Activated CD8-positive, alpha-beta T cell treated with anti-CD3 and anti-CD28 coated beads for 36 hours (primary cell): ENCODE measurements at regions not wholly inside any gene's neighbourhood (a gene's known extent, or its start where the extent isn't known, plus 50 kb on each side); places are given as distances from the start of the nearest gene placed in this dataset.

ENCODE experiments used
- ATAC-seq: fragments of 200-7000 bp; cut with Tn5 transposase; one replicate; pipeline ENCODE4 v1.10.0; 2021; ENCODE audit warnings: mild to moderate bottlenecking, moderate library complexity
- CTCF ChIA-PET: fragments of 350-600 bp; sonication (Branson Sonifier 250); formaldehyde crosslinking; loops from one replicate; lab custom pipeline; 2021; ENCODE audit warnings: antibody characterized with exemption; lab: Charles Lee
- POLR2A ChIA-PET: fragments of 350-600 bp; sonication (Branson Sonifier 250); formaldehyde crosslinking; loops from one replicate; lab custom pipeline; 2021; ENCODE audit warnings: antibody characterized with exemption; lab: Charles Lee
- DNase-seq: peaks from one replicate; pipeline ENCODE4 v3.0.0-alpha.2; 2020
- H3K27ac Mint-ChIP-seq: one replicate; pipeline ENCODE4 v1.8.0; 2021; ENCODE audit warnings: mild to moderate bottlenecking, mixed read lengths
- H3K27me3 Mint-ChIP-seq: one replicate; pipeline ENCODE4 v1.8.0; 2021; ENCODE audit warnings: mixed read lengths
- H3K36me3 Mint-ChIP-seq: one replicate; pipeline ENCODE4 v1.8.0; 2021; ENCODE audit warnings: low read depth, mixed read lengths
- H3K4me1 Mint-ChIP-seq: one replicate; pipeline ENCODE4 v1.8.0; 2021; ENCODE audit warnings: low read depth, mixed read lengths
- H3K4me3 Mint-ChIP-seq: one replicate; pipeline ENCODE4 v1.8.0; 2021; ENCODE audit warnings: mild to moderate bottlenecking, moderate library complexity, mixed read lengths
- H3K9me3 Mint-ChIP-seq: one replicate; pipeline ENCODE4 v1.8.0; 2021; ENCODE audit warnings: mixed read lengths
- CTCF ChIP-seq: fragments of 200-600 bp; IDR thresholded peaks from one replicate; pipeline ENCODE4 v1.8.0; 2022; ENCODE audit warnings: antibody characterized with exemption, mild to moderate bottlenecking
- intact Hi-C: fragments of 100-400 bp; cut with micrococcal nuclease; formaldehyde crosslinking; loops from one replicate; pipeline ENCODE4 v1.10.0; 2022

DNA sequence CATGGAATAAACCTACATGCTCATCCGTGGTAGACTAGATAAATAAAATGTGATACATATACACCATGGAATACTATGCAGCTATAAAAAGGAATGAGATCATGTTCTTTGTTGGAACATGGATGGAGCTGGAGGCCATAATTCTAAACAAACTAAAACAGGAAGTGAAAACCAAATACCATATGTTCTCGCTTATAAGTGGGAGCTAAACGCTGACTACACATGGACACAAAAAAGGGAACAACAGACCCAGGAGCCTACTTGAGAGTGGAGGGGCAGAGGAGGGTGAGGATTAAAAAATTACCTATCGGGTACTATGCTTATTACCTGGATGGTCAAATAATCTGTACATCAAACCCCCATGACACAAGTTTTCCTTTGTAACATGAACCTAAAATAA lies 68.7 kb upstream of the SEC61G start:
- H3K27me3 Mint-ChIP-seq: peaks cover 21% of the 10 kb centered on the region
- no peak for DNase-seq
- peaks cover 5% of the 10 kb centered on the region for H3K9me3 Mint-ChIP-seq
- no peaks in the 10 kb centered on the region for H3K4me1 Mint-ChIP-seq
- intact Hi-C loops: no loop called here
- no peak overlapping the region for H3K4me3 Mint-ChIP-seq
- POLR2A ChIA-PET: no interaction called here
- no peaks in the 10 kb centered on the region for H3K36me3 Mint-ChIP-seq
- CTCF ChIA-PET: interaction anchor here (1.8 kb wide), 1 partner anchor 428 kb away, joined by 6 read pairs; no protein-coding TSS in a partner anchor
- no peak for TF ChIP-seq CTCF
- no peak for ATAC-seq
- H3K27ac Mint-ChIP-seq: no peak overlapping the region

DNA sequence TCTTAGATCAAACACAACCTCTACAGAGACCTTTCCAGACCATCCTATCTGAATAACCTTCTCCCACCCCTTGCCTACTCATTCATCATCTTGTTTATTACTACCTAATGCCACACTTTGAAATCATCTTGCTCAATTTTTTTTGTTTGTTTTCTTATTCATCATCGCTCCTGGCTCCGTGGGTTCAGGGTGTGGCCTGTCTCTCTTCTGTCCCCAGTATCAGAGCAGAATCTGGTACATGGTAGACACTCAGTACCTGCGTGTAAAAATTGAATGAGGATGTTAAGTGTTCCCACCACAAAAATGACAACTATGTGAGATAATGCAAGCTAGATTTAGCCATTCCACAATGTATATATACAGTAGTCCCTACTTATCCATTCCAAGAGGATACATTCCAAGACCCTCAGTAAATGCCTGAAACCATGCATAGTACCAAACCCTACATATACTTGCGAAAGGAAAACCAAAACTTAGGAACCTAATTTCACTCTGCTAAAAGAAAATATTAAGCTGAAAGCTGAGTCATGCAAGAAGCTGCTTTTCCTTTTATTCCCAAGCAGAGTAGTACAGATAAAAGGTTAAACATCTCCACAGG lies 72.1 kb upstream of the SEC61G start:
- CTCF ChIA-PET: no interaction called here
- TF ChIP-seq CTCF: no peak

GRCh38 chr7:54831644-54832095 lies 72.7 kb upstream of the SEC61G start:
- Mint-ChIP-seq H3K9me3 (peaks cover 7% of the 10 kb centered on the region), H3K4me1 (no peaks in the 10 kb centered on the region), H3K27me3 (peaks cover 3% of the 10 kb centered on the region), H3K4me3 (no peak overlapping the region), H3K36me3 (no peaks in the 10 kb centered on the region), H3K27ac (no peak overlapping the region)
- CTCF ChIA-PET: no interaction called here
- no peak for TF ChIP-seq CTCF
- intact Hi-C loops: no loop called here
- POLR2A ChIA-PET: no interaction called here
- no peak for ATAC-seq
- DNase-seq: no peak

More for the DNA sequence above, 72.1 kb upstream of the SEC61G start:
- Mint-ChIP-seq H3K27me3 (peaks cover 3% of the 10 kb centered on the region), H3K27ac (no peak overlapping the region), H3K4me3 (no peak overlapping the region), H3K4me1 (no peaks in the 10 kb centered on the region), H3K9me3 (peaks cover 7% of the 10 kb centered on the region), H3K36me3 (no peaks in the 10 kb centered on the region)
- ATAC-seq (no peak), DNase-seq (no peak)
- POLR2A ChIA-PET: no interaction called here
- intact Hi-C loops: no loop called here

DNA sequence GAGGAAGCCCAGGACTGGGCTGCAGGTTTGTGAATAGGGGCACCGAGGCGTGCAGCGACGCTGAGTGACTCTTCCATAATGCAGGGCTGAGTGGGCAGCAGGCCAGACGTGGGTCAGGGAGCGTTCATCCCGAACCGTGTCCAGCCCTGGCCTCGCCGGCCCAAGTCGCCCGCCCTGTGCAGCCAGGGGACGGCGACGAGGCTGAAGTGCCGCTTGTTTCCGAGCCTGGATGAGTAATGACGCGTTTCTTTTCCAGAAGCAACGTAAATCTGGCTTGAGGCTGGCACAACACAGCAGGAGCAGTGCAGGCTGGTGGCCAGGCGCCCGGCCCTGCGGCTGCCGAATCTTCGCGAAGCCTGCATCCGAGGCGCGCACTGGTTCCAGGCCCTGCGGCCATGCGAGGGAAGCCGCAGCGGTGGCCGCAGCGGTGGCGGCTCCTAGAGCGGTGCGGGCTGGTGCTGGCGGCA lies 74.0 kb upstream of the SEC61G start:
- ChIA-PET POLR2A (no interaction called here), CTCF (no interaction called here)
- H3K27me3 Mint-ChIP-seq: peaks cover 6% of the 10 kb centered on the region
- DNase-seq (no peak), ATAC-seq (no peak)
- no peaks in the 10 kb centered on the region for H3K4me1 Mint-ChIP-seq
- H3K9me3 Mint-ChIP-seq: peaks cover 7% of the 10 kb centered on the region
- intact Hi-C loops: no loop called here
- no peak for TF ChIP-seq CTCF
- no peaks in the 10 kb centered on the region for H3K36me3 Mint-ChIP-seq
- no peak overlapping the region for H3K4me3 Mint-ChIP-seq
- no peak overlapping the region for H3K27ac Mint-ChIP-seq

- intact Hi-C loops: no loop called here
- DNase-seq (no peak), ATAC-seq (no peak)
- Mint-ChIP-seq H3K4me3 (no peak overlapping the region), H3K9me3 (peaks cover 2% of the 10 kb centered on the region), H3K27me3 (peaks cover 4% of the 10 kb centered on the region), H3K36me3 (no peaks in the 10 kb centered on the region), H3K27ac (no peak overlapping the region), H3K4me1 (no peaks in the 10 kb centered on the region)
- POLR2A ChIA-PET: no interaction called here
- no peak for TF ChIP-seq CTCF
- CTCF ChIA-PET: no interaction called here
Observed at GRCh38 chr7:54837168-54837567, 78.2 kb upstream of the SEC61G start.
